GM18502 (cell line): ENCODE measurements at regions not wholly inside any gene's neighbourhood (a gene's known extent, or its start where the extent isn't known, plus 50 kb on each side); places are given as distances from the start of the nearest gene placed in this dataset.

ENCODE experiments used
- ATAC-seq: cut with Tn5 transposase; IDR thresholded peaks from one replicate; pipeline ENCODE4 v1.9.1; 2021; ENCODE audit warnings: mild to moderate bottlenecking; ENCODE audit not compliant: unreplicated experiment, poor library complexity

GRCh38 chr11:95520369-95521132, 269.0 kb downstream of the FAM76B start:
- no peak for ATAC-seq

DNA sequence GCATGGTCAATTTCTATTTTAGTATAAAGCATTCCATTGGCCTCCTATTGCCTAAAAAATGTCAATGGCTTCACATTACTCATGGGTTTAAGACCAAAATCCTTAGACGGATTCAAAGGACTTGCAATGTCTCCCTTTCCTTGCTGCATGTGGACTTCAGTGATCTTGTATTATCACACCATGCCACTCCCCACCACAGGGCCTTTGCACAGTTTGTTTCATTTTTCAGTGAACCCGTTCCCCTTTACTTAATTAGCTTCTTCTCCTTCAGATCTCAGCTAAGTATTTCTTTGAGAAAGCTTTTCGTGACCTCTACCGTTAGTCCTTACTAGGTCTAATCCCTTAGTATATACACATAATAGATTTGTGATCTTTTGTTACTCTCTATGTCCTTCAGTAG, 269.7 kb downstream of the FAM76B start:
- ATAC-seq: no peak

GRCh38 chr11:95517453-95517852, 272.1 kb downstream of the FAM76B start:
- ATAC-seq: no peak

DNA sequence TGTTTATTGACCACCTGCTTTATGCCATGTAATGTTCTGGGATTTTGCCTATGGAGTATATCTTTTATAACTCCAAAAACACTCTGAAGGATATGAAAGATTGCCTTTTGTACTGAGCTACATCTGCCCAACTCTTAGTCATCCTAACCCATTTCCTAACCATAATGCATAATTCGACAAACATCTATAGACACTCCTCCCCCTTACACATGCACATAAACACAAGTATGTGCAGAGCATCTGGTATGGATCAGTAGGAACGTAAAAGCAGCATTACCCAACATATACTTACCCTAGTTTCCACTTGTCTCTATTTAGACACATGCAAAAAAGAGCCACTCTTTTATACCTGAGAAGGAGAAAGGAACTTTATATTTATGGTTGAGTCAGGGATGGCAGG, 272.8 kb downstream of the FAM76B start:
- ATAC-seq: no peak

DNA sequence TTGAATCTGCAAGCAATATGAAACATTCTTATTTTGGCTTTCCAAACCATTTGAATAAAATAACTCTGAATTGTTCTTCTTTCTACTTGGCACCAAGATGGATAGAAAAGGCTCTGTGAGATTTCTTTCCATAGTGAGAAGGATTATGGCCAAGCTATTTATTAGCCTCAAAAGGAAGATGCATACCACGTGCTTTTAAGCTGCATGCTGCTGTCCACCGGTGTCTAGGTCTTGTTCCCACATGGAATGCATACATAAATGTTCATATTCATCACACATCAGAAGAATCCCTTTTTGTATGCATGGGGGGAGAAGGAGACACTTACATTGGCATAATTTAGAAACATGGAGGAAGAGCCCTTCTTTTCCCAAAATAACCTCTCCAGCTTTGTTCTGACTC, 273.4 kb downstream of the FAM76B start:
- no peak for ATAC-seq

- ATAC-seq: no peak
Observed at GRCh38 chr11:95515371-95515770, 274.2 kb downstream of the FAM76B start.

- no peak for ATAC-seq
Observed at GRCh38 chr11:95514416-95515110, 275.0 kb downstream of the FAM76B start.

GRCh38 chr11:95512682-95513081, 276.9 kb downstream of the FAM76B start:
- ATAC-seq: no peak

GRCh38 chr11:95512177-95512576, 277.4 kb downstream of the FAM76B start:
- no peak for ATAC-seq

GRCh38 chr11:95508219-95508890, 277.4 kb upstream of the SESN3 start:
- ATAC-seq: no peak

DNA sequence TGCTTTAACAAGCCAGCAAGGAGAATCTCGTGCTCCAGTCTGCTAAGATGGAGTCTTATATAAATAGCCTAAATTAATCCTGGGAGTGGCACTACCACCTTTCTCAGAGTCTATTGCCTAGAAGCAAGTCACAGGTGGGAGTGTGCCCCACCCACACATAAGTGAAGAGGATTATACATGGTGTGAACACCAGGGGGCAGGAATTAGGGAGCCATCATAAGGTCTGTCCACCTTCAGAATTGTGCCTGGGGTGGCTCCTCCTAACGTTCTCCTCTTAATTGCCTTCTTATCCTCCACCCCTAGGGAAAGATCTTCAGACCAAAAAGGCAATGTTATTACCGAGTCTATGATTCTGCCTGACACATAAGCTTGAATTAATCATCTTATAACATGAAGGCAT, 276.8 kb upstream of the SESN3 start:
- ATAC-seq: no peak

GRCh38 chr11:95506777-95507176, 275.8 kb upstream of the SESN3 start:
- ATAC-seq: no peak

DNA sequence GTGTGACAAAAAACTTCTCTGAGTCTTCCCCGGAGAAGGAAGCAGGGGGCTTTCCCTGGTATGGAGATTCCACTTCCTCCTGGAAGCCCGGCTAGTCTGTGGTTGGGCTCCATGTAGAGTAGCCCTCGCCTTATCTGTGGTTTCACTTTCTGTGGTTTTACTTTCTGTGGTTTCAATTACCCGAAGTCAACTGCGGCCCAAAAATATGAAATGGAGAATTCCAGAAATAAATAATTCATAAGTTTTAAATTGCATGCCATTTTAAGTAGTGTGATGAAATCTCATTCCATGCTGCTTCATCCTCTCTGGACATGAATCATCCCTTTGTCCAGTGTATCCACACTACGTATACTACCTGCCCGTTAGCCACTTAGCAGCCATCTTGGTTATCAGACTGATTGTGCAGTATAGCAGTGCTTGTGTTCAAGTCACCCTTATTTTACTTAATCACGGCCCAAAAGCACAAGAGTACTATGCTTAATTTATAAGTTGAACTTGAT, 275.0 kb upstream of the SESN3 start:
- ATAC-seq: no peak

DNA sequence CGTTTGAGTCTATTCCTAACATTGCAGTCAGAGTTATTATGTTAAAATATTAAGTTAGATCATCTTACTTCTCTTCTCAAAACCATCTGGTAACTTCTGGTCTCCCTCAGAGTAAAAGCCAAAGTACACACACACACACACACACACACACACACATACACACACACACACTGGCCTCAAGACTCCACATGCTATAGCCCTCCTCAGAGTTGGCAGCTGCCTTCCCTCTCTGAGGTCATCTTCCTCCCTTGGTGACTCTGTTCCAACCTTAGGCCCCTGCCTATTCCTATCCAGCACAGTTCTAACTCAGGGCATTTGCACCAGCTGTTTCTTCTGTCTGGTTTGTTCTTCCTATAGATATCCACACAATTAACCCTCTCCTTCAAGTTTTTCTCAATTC, 272.0 kb upstream of the SESN3 start:
- ATAC-seq: no peak

DNA sequence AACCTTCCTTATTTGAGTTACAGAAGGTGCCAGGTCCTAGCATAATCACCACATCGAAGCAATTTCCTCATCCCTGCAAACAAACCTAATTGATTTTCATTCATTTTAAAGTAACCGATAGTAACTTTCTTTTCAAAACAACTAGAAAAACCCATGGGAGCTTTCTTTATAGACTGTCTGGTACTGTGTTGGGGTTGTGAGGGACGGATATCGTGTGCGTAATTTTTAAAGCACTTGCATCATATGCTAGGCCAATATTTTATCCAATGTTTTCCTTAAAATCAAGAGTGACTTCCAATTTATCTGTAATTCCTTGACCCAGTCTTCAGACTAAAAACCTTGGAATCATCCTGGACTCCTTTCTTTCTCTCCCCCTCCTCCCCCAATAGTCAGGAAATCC, 271.5 kb upstream of the SESN3 start:
- no peak for ATAC-seq

DNA sequence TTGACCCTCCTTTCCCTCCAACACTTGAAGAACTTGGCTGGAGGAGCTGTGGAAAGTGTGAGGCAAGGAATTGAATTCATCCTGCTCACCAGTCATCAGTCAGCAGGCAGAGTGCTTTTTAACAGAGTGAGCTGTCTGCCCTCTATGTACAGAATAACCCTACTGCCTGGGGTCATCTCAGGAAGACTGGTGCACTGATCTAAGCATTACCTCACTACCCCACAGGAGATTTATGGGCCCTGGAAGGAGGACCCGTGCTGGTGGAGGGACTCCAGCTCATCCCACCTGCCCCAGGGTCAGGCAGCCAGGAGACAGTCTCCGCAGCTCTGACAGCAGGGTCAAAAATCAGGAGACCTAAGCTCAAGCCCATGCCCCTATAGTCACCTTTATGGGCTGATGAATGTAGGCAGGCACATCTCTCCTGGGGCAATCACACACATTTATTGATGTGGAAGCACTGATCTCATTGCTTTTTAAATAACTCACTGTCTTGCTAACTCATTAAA, 270.8 kb upstream of the SESN3 start:
- ATAC-seq: no peak

DNA sequence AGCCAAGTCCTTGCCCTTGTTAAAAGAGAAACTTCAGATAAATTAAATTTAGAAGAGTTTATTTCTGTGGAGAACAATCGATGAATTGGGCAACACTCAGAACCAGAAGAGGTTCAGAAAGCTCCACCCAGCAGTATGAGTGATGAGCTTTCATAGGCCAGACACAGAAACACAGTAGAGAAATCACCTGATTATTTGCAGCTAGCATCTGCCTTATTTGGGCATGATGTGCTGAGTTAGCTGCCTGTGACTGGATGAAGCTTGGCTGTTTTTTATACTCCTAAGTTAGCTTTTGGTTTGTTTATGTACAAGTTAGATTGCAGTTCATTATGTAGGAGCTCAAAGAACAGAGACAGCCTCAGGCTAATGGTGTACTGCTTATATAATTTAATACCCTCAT, 269.5 kb upstream of the SESN3 start:
- ATAC-seq: no peak

DNA sequence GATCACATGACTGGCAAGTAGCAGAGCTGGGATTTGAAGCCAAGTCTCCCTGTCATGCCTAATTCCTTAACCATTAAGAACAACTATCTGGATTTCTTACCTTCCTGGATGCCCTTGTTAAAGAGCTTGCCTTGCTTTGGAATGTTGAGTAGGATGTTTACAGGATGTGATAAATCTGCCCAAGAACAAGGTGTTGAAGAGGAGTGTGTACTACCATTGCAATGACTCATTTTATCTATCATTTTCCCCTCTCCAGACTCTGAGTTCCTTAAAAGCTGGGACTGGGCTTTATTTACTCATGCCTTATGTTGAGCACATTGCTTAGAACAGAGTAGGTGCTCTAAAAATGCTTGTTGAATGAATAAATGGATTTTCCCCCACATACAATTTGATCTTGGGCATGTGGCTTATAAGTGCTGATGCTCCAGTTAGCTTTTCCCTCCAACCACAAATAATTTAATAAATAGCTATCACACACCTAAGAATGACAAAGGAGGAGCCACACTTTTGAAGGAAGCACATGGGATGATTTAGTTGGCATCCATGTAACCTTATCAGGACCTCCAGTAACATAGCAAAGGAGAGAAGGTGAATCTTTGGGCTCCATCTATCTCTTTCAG, 268.6 kb upstream of the SESN3 start:
- ATAC-seq: no peak

DNA sequence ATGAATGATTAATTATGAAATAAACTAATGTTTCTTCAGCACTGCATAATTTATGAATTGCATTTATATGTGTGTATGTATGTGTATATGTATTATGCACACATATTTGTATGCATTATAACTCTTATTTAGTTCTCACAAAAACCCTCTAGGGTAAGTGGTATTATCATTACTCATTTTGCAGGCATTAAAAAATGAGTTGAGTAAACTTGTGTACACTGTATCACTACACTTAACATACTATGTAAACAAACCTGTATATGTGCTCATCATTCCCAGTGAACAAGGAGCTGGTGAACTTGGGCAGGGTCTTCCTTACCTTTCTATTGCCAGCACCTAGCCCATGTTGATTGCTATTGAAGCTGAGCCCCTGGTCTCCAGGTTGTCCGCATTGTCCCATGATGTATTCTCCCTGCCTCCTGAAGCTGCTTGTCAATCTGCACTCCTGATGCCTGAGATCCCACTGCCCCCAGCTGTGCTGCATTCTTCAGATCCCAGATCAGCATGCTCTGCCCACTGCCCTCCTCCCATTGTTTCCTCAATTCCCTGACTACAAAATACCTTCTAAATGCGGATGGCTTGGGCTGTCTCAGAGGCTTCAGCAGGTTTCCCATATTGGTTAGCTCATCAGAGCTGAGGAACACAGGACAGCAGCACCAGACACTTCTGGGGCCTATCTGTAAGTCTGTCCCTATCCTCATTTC, 267.9 kb upstream of the SESN3 start:
- ATAC-seq: no peak

- ATAC-seq: no peak
Observed at GRCh38 chr11:95496901-95497300, 265.9 kb upstream of the SESN3 start.
